ENCODE measurements at regions not wholly inside any gene's neighbourhood (a gene's known extent, or its start where the extent isn't known, plus 50 kb on each side); places are given as distances from the start of the nearest gene placed in this dataset.

DNA sequence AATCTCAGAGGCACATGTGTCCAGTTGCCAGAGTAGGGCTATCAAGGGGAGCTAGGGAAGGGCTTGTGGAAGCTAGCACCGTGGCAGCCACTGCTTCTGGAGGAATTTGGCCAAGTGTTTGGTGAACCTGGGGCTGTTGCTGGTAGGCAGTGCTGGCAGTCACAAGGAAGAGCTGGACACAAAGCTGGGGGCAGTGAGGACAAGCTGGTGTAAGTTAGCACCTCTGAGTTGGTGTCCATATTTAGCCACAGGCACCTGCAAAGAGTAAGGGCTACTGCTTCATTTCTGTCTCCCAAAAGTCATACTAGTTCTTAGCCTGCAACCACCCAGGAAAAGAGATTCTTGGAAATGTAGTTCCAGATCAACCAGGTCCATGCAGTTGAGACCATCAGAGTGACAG, 359.4 kb downstream of the CSNK1G3 start (continued):
- TF ChIP-seq, protein P1, sequence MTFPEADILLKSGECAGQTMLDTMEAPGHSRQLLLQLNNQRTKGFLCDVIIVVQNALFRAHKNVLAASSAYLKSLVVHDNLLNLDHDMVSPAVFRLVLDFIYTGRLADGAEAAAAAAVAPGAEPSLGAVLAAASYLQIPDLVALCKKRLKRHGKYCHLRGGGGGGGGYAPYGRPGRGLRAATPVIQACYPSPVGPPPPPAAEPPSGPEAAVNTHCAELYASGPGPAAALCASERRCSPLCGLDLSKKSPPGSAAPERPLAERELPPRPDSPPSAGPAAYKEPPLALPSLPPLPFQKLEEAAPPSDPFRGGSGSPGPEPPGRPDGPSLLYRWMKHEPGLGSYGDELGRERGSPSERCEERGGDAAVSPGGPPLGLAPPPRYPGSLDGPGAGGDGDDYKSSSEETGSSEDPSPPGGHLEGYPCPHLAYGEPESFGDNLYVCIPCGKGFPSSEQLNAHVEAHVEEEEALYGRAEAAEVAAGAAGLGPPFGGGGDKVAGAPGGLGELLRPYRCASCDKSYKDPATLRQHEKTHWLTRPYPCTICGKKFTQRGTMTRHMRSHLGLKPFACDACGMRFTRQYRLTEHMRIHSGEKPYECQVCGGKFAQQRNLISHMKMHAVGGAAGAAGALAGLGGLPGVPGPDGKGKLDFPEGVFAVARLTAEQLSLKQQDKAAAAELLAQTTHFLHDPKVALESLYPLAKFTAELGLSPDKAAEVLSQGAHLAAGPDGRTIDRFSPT (tag by site-specific recombination; IDR thresholded peaks at IDR 0.05) = no peak
- TF ChIP-seq ZNF169 (tag by site-specific recombination; IDR thresholded peaks at IDR 0.05) (no peak), ZFP3 (tag by site-specific recombination; IDR thresholded peaks at IDR 0.05; ENCODE audit: low read depth) (no peak)

DNA sequence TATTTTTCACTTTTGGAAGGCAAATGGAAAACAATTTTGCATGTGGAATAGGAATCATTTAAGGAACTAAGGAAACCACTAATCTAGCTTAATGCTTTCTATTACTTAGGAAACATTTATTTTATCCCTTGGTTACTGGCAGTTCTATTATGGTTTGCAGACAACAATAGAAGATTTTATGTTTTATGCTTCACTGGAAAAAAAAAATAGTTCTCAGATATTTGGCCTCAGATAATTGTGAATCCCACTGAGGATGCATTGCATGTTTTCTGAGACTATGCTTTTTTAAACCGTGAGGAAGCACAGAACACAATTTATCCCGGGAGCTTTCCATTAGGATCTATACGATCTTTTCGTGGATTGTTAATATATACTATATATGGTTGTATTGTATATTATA, 356.9 kb downstream of the CSNK1G3 start:
- TF ChIP-seq ZNF391 (tag by site-specific recombination; IDR thresholded peaks at IDR 0.05; ENCODE audit: borderline replicate concordance, low read depth) (no peak), ZNF184 (tag by site-specific recombination; IDR thresholded peaks at IDR 0.05) (no peak), ZEB2 (tag by site-specific recombination; IDR thresholded peaks at IDR 0.05) (no peak), EGR2 (tag by site-specific recombination; IDR thresholded peaks at IDR 0.05; ENCODE audit: low read depth) (no peak), ZNF433 (tag by site-specific recombination; IDR thresholded peaks at IDR 0.05; ENCODE audit: low read depth) (no peak), ZFP41 (tag by site-specific recombination; IDR thresholded peaks at IDR 0.05; ENCODE audit: borderline replicate concordance) (no peak), ZSCAN30 (tag by site-specific recombination; IDR thresholded peaks at IDR 0.05) (no peak), ZNF521 (tag by site-specific recombination; IDR thresholded peaks at IDR 0.05) (no peak), ZNF510 (tag by site-specific recombination; IDR thresholded peaks at IDR 0.05; ENCODE audit: insufficient replicate concordance) (no peak), ZNF664 (tag by site-specific recombination; IDR thresholded peaks at IDR 0.05) (no peak), ZNF114 (tag by site-specific recombination; IDR thresholded peaks at IDR 0.05) (no peak), ZIC2 (tag by site-specific recombination; IDR thresholded peaks at IDR 0.05) (no peak), ZNF544 (tag by site-specific recombination; IDR thresholded peaks at IDR 0.05) (no peak), HOXA7 (CRISPR knock-in tag; IDR thresholded peaks at IDR 0.05; ENCODE audit: borderline replicate concordance) (no peak), ZNF202 (tag by site-specific recombination; IDR thresholded peaks at IDR 0.05; ENCODE audit: borderline replicate concordance) (no peak), KLF8 (tag by site-specific recombination; IDR thresholded peaks at IDR 0.05) (no peak), ZNF37A (tag by site-specific recombination; IDR thresholded peaks at IDR 0.05) (no peak), SCRT2 (tag by site-specific recombination; IDR thresholded peaks at IDR 0.05) (no peak)
- TF ChIP-seq, protein P2, sequence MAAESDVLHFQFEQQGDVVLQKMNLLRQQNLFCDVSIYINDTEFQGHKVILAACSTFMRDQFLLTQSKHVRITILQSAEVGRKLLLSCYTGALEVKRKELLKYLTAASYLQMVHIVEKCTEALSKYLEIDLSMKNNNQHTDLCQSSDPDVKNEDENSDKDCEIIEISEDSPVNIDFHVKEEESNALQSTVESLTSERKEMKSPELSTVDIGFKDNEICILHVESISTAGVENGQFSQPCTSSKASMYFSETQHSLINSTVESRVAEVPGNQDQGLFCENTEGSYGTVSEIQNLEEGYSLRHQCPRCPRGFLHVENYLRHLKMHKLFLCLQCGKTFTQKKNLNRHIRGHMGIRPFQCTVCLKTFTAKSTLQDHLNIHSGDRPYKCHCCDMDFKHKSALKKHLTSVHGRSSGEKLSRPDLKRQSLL (tag by site-specific recombination; IDR thresholded peaks at IDR 0.05) = no peak
- TF ChIP-seq, protein P3, sequence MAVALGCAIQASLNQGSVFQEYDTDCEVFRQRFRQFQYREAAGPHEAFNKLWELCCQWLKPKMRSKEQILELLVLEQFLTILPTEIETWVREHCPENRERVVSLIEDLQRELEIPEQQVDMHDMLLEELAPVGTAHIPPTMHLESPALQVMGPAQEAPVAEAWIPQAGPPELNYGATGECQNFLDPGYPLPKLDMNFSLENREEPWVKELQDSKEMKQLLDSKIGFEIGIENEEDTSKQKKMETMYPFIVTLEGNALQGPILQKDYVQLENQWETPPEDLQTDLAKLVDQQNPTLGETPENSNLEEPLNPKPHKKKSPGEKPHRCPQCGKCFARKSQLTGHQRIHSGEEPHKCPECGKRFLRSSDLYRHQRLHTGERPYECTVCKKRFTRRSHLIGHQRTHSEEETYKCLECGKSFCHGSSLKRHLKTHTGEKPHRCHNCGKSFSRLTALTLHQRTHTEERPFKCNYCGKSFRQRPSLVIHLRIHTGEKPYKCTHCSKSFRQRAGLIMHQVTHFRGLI (tag by site-specific recombination; IDR thresholded peaks at IDR 0.05) = no peak
- Histone ChIP-seq H3K4me1 (ENCODE audit: control insufficient read depth, insufficient read depth, low read length) (no peaks in the 10 kb centered on the region), H3K27ac (ENCODE audit: extremely low read depth, low read depth, low read length) (no peak overlapping the region), H3K9me3 (ENCODE audit: control insufficient read depth, insufficient read depth, low read depth, low read length) (no peaks in the 10 kb centered on the region), H3K4me3 (ENCODE audit: low read depth, low read length) (no peak overlapping the region), H3K36me3 (ENCODE audit: control insufficient read depth in 2 of 2, insufficient read depth in 1 of 2, low read length in 2 of 2) (no peaks in the 10 kb centered on the region)
- ChIA-PET CTCF (interaction anchor here (0.7 kb wide), 1 partner anchor 197 kb away, joined by 4 read pairs; no protein-coding TSS in a partner anchor), POLR2A (no interaction called here)

Data from HEK293 (cell line).